ENCODE measurements at regions not wholly inside any gene's neighbourhood (a gene's known extent, or its start where the extent isn't known, plus 50 kb on each side); places are given as distances from the start of the nearest gene placed in this dataset.

GRCh38 chr1:149849111-149849946 lies 50.0 kb upstream of the BOLA1 start:
- H3K27me3 Mint-ChIP-seq (ENCODE audit: low read depth), result no peaks in the 10 kb centered on the region
- peak overlapping the region; percentile 95 for H3K27ac Mint-ChIP-seq
- CTCF ChIA-PET, result interaction anchor here (1.0 to 1.9 kb wide), 2 partner anchors 34 to 39 kb away, joined by 4 to 9 read pairs; a partner anchor contains a TSS
- peaks cover 50% of the 10 kb centered on the region for H3K36me3 Mint-ChIP-seq (ENCODE audit: low read depth)
- DNase-seq (peak; percentile 23), ATAC-seq (no peak)
- H3K9me3 Mint-ChIP-seq (ENCODE audit: insufficient read depth), result no peaks in the 10 kb centered on the region
- H3K4me1 Mint-ChIP-seq (ENCODE audit: low read depth), result peaks cover 43% of the 10 kb centered on the region
- POLR2A ChIA-PET, result interaction anchor here (0.6 to 2.8 kb wide), 7 partner anchors 37 to 386 kb away, joined by 3 to 205 read pairs (median 4); partner anchors contain the start of gene ANP32E
- H3K4me3 Mint-ChIP-seq, result peak overlapping the region; percentile 83
